Fibroblast of mammary gland (primary cell): ENCODE measurements at regions not wholly inside any gene's neighbourhood (a gene's known extent, or its start where the extent isn't known, plus 50 kb on each side); places are given as distances from the start of the nearest gene placed in this dataset.

Experiments
- DNase-seq: peaks from one replicate; pipeline ENCODE4 v3.0.0-alpha.2; 2010; ENCODE audit warnings: low read depth
- H3K4me3 ChIP-seq: 2 replicates; pipeline ENCODE4 v1.5.1; 2011; ENCODE audit warnings: low read depth, mild to moderate bottlenecking, low read length, moderate library complexity; ENCODE audit not compliant: control insufficient read depth
- CTCF ChIP-seq: conservative IDR thresholded peaks from 2 replicates; pipeline ENCODE4 v1.5.1; 2011; ENCODE audit warnings: low read depth, low read length, inconsistent platforms; ENCODE audit not compliant: control insufficient read depth, insufficient read depth

GRCh38 chr1:214808845-214809460, 206.0 kb downstream of the CENPF start:
- DNase-seq, result peak; percentile 78
- no peak overlapping the region for H3K4me3 ChIP-seq

GRCh38 chr1:214816603-214817002, 213.6 kb downstream of the CENPF start:
- peak; percentile 31 for TF ChIP-seq CTCF
- H3K4me3 ChIP-seq, result no peak overlapping the region
- DNase-seq, result no peak

More at GRCh38 chr1:214808845-214809460, 206.0 kb downstream of the CENPF start:
- peak; percentile 62 for TF ChIP-seq CTCF

GRCh38 chr1:214823311-214824117, 220.5 kb downstream of the CENPF start:
- no peak for TF ChIP-seq CTCF
- DNase-seq, result no peak
- no peak overlapping the region for H3K4me3 ChIP-seq

GRCh38 chr1:214824763-214825162, 221.8 kb downstream of the CENPF start:
- peak; percentile 64 for DNase-seq
- no peak for TF ChIP-seq CTCF
- no peak overlapping the region for H3K4me3 ChIP-seq

- no peak overlapping the region for H3K4me3 ChIP-seq
- DNase-seq, result no peak
- no peak for TF ChIP-seq CTCF
Observed at GRCh38 chr1:214826619-214827018, 223.6 kb downstream of the CENPF start.

- no peak for DNase-seq
- no peak for TF ChIP-seq CTCF
- H3K4me3 ChIP-seq, result no peak overlapping the region
Observed at GRCh38 chr1:214827883-214828282, 224.9 kb downstream of the CENPF start.
